CD4-positive, alpha-beta T cell treated with Interleukin-4 for 4 hours (primary cell): ENCODE measurements at regions not wholly inside any gene's neighbourhood (a gene's known extent, or its start where the extent isn't known, plus 50 kb on each side); places are given as distances from the start of the nearest gene placed in this dataset.
"Not testable (repeated sequence)": the region's sequence is repeated elsewhere in the genome, so short reads cannot be mapped to it uniquely, and the experiment has no call there.

ENCODE experiments used
- DNase-seq: peaks from one replicate; pipeline ENCODE4 v3.0.0-alpha.2; 2020

GRCh38 chr2:175872721-175873120, 129.3 kb downstream of the LNPK start:
- DNase-seq: no peak

- no peak for DNase-seq
Measured at GRCh38 chr2:175872005-175872348, 130.1 kb downstream of the LNPK start.

- DNase-seq: no peak
Measured at GRCh38 chr2:175871331-175872004, 130.6 kb downstream of the LNPK start.

- DNase-seq: no peak
Measured at GRCh38 chr2:175865716-175866115, 136.4 kb downstream of the LNPK start.

GRCh38 chr2:175864137-175864850, 137.8 kb downstream of the LNPK start:
- no peak for DNase-seq

GRCh38 chr2:175861958-175862357, 140.1 kb downstream of the LNPK start:
- DNase-seq: no peak

GRCh38 chr2:175855794-175856453, 146.1 kb downstream of the LNPK start:
- no peak for DNase-seq

- DNase-seq: no peak
Measured at GRCh38 chr2:175855236-175855635, 146.8 kb downstream of the LNPK start.

GRCh38 chr2:175854665-175855064, 147.4 kb downstream of the LNPK start:
- DNase-seq: no peak

GRCh38 chr2:175854129-175854528, 147.9 kb downstream of the LNPK start:
- DNase-seq: no peak

- DNase-seq: no peak
Measured at GRCh38 chr2:175853616-175853890, 148.5 kb downstream of the LNPK start.

GRCh38 chr2:175852879-175853615, 149.0 kb downstream of the LNPK start:
- no peak for DNase-seq

- DNase-seq: no peak
Measured at GRCh38 chr2:175847128-175847527, 154.9 kb downstream of the LNPK start.

- no peak for DNase-seq
Measured at GRCh38 chr2:175844169-175844568, 157.9 kb downstream of the LNPK start.

- no peak for DNase-seq
Measured at GRCh38 chr2:175843625-175844024, 158.4 kb downstream of the LNPK start.

- no peak for DNase-seq
Measured at GRCh38 chr2:175842996-175843395, 159.1 kb downstream of the LNPK start.

- not testable (repeated sequence) for DNase-seq
Measured at GRCh38 chr2:175840765-175841164, 161.3 kb downstream of the LNPK start.

- no peak for DNase-seq
Measured at GRCh38 chr2:175840256-175840655, 161.8 kb downstream of the LNPK start.

GRCh38 chr2:175838979-175839378, 163.1 kb downstream of the LNPK start:
- DNase-seq: no peak

GRCh38 chr2:175837046-175837445, 165.0 kb downstream of the LNPK start:
- DNase-seq: no peak

GRCh38 chr2:175836361-175836760, 165.7 kb downstream of the LNPK start:
- no peak for DNase-seq

- DNase-seq: no peak
Measured at GRCh38 chr2:175834477-175834876, 167.6 kb downstream of the LNPK start.

GRCh38 chr2:175832866-175833265, 169.2 kb downstream of the LNPK start:
- no peak for DNase-seq

- no peak for DNase-seq
Measured at GRCh38 chr2:175829741-175830140, 172.3 kb downstream of the LNPK start.
